ENCODE measurements at regions not wholly inside any gene's neighbourhood (a gene's known extent, or its start where the extent isn't known, plus 50 kb on each side); places are given as distances from the start of the nearest gene placed in this dataset.

- no peaks in the 10 kb centered on the region for H3K9me3 ChIP-seq (ENCODE audit: insufficient read depth, low read length)
These were observed 500.1 kb downstream of the RPS24 start for GRCh38 chr10:78533776-78534175.

GRCh38 chr10:78535716-78536218 is 502.1 kb downstream of the RPS24 start:
- no peak overlapping the region for H3K4me3 ChIP-seq (ENCODE audit: insufficient read length, low read depth)
- H3K9ac ChIP-seq (ENCODE audit: insufficient read length, low read depth): no peak overlapping the region
- TF ChIP-seq ZNF274 (IDR thresholded peaks at IDR 0.05; ENCODE audit: low read depth, low read length) (no peak), SUZ12 (IDR thresholded peaks at IDR 0.05; ENCODE audit: extremely low read depth, insufficient read depth, insufficient read length) (no peak), YY1 (IDR thresholded peaks at IDR 0.05; ENCODE audit: insufficient read depth, insufficient read length) (no peak)
- no peak for DNase-seq (ENCODE audit: low read depth, low spot score)
- H3K36me3 ChIP-seq (ENCODE audit: insufficient read depth, insufficient read length, low read length): no peaks in the 10 kb centered on the region
- no peaks in the 10 kb centered on the region for H3K27me3 ChIP-seq (ENCODE audit: insufficient read depth, insufficient read length)
- peaks cover 4% of the 10 kb centered on the region for H3K4me1 ChIP-seq (ENCODE audit: insufficient read depth, insufficient read length)
- no peaks in the 10 kb centered on the region for H3K9me3 ChIP-seq (ENCODE audit: insufficient read depth, low read length)

More at GRCh38 chr10:78533776-78534175, 500.1 kb downstream of the RPS24 start:
- no peak for TF ChIP-seq SUZ12 (IDR thresholded peaks at IDR 0.05; ENCODE audit: extremely low read depth, insufficient read depth, insufficient read length)
- TF ChIP-seq YY1 (IDR thresholded peaks at IDR 0.05; ENCODE audit: insufficient read depth, insufficient read length): no peak
- TF ChIP-seq ZNF274 (IDR thresholded peaks at IDR 0.05; ENCODE audit: low read depth, low read length): no peak
- Histone ChIP-seq H3K4me3 (ENCODE audit: insufficient read length, low read depth) (no peak overlapping the region), H3K4me1 (ENCODE audit: insufficient read depth, insufficient read length) (no peaks in the 10 kb centered on the region), H3K27me3 (ENCODE audit: insufficient read depth, insufficient read length) (no peaks in the 10 kb centered on the region), H3K36me3 (ENCODE audit: insufficient read depth, insufficient read length, low read length) (no peaks in the 10 kb centered on the region), H3K9ac (ENCODE audit: insufficient read length, low read depth) (no peak overlapping the region)
- no peak for DNase-seq (ENCODE audit: low read depth, low spot score)

DNA sequence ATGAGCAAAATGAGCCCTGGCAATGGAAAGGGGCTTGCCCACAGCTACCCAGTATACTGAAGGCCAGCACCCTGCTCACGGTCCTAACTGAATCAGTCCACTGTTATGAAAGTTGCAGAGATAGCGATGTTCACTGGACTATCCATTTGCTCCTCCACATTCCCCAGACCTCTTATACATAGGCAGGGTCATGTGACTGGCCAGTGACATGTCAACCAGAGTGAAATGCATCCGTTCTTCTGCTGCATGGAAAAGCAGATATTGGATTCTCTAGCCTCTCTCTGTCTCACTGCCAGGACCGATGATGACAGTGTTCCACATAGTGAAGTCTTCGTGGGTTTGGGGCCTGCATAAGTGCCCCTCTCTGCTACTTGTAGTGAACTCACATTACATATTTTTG is 503.4 kb downstream of the RPS24 start:
- no peak for DNase-seq (ENCODE audit: low read depth, low spot score)
- no peak overlapping the region for H3K4me3 ChIP-seq (ENCODE audit: insufficient read length, low read depth)
- H3K9me3 ChIP-seq (ENCODE audit: insufficient read depth, low read length): no peaks in the 10 kb centered on the region
- TF ChIP-seq SUZ12 (IDR thresholded peaks at IDR 0.05; ENCODE audit: extremely low read depth, insufficient read depth, insufficient read length): no peak
- no peak for TF ChIP-seq YY1 (IDR thresholded peaks at IDR 0.05; ENCODE audit: insufficient read depth, insufficient read length)
- no peak for TF ChIP-seq ZNF274 (IDR thresholded peaks at IDR 0.05; ENCODE audit: low read depth, low read length)
- peaks cover 4% of the 10 kb centered on the region for H3K4me1 ChIP-seq (ENCODE audit: insufficient read depth, insufficient read length)
- no peak overlapping the region for H3K9ac ChIP-seq (ENCODE audit: insufficient read length, low read depth)
- H3K36me3 ChIP-seq (ENCODE audit: insufficient read depth, insufficient read length, low read length): no peaks in the 10 kb centered on the region
- no peaks in the 10 kb centered on the region for H3K27me3 ChIP-seq (ENCODE audit: insufficient read depth, insufficient read length)

GRCh38 chr10:78539247-78539766 is 505.6 kb downstream of the RPS24 start:
- no peak for TF ChIP-seq ZNF274 (IDR thresholded peaks at IDR 0.05; ENCODE audit: low read depth, low read length)
- no peak for TF ChIP-seq SUZ12 (IDR thresholded peaks at IDR 0.05; ENCODE audit: extremely low read depth, insufficient read depth, insufficient read length)
- TF ChIP-seq YY1 (IDR thresholded peaks at IDR 0.05; ENCODE audit: insufficient read depth, insufficient read length): no peak
- Histone ChIP-seq H3K27me3 (ENCODE audit: insufficient read depth, insufficient read length) (no peaks in the 10 kb centered on the region), H3K9me3 (ENCODE audit: insufficient read depth, low read length) (no peaks in the 10 kb centered on the region), H3K4me3 (ENCODE audit: insufficient read length, low read depth) (no peak overlapping the region), H3K4me1 (ENCODE audit: insufficient read depth, insufficient read length) (peaks cover 4% of the 10 kb centered on the region), H3K36me3 (ENCODE audit: insufficient read depth, insufficient read length, low read length) (no peaks in the 10 kb centered on the region), H3K9ac (ENCODE audit: insufficient read length, low read depth) (no peak overlapping the region)
- no peak for DNase-seq (ENCODE audit: low read depth, low spot score)

DNA sequence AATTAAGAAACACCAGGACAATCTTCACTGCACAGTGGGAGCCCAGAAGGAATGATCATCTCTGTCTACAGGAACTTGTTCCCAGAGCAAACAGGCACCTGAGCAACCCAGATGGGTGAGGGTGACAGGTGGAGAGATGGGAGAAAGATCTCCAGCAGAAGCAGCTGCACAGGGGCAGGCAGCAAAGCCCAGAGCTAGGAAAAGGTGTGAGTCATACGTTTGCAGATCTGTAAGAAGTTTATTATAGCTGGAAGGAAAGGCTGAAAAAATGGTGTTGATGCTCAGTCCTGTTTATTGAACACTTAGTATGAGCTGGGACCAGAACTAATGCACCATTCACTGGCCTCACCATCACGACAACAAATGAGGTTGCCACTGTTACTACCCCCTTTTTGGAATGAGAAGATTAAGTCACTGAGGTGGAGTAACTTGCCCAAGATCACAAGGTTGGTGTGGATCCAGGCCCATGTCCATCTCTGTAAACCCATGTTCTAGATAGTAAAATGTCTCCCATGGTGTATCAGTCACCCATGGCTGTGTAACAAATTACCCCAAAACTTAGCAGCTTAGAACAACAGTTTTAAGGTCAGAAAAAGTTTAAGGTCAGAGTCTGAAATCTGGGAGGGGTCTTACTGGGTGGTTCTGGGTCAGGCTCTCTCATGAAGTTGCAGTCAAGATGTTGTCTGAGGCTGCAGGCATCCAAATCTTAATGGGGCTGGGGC is 506.9 kb downstream of the RPS24 start:
- Histone ChIP-seq H3K9ac (ENCODE audit: insufficient read length, low read depth) (no peak overlapping the region), H3K27me3 (ENCODE audit: insufficient read depth, insufficient read length) (no peaks in the 10 kb centered on the region), H3K4me1 (ENCODE audit: insufficient read depth, insufficient read length) (peaks cover 4% of the 10 kb centered on the region), H3K9me3 (ENCODE audit: insufficient read depth, low read length) (no peaks in the 10 kb centered on the region), H3K36me3 (ENCODE audit: insufficient read depth, insufficient read length, low read length) (no peaks in the 10 kb centered on the region), H3K4me3 (ENCODE audit: insufficient read length, low read depth) (no peak overlapping the region)
- no peak for DNase-seq (ENCODE audit: low read depth, low spot score)
- TF ChIP-seq ZNF274 (IDR thresholded peaks at IDR 0.05; ENCODE audit: low read depth, low read length) (no peak), SUZ12 (IDR thresholded peaks at IDR 0.05; ENCODE audit: extremely low read depth, insufficient read depth, insufficient read length) (no peak), YY1 (IDR thresholded peaks at IDR 0.05; ENCODE audit: insufficient read depth, insufficient read length) (no peak)

- no peaks in the 10 kb centered on the region for H3K9me3 ChIP-seq (ENCODE audit: insufficient read depth, low read length)
- TF ChIP-seq ZNF274 (IDR thresholded peaks at IDR 0.05; ENCODE audit: low read depth, low read length) (no peak), SUZ12 (IDR thresholded peaks at IDR 0.05; ENCODE audit: extremely low read depth, insufficient read depth, insufficient read length) (no peak), YY1 (IDR thresholded peaks at IDR 0.05; ENCODE audit: insufficient read depth, insufficient read length) (no peak)
- H3K4me3 ChIP-seq (ENCODE audit: insufficient read length, low read depth): no peak overlapping the region
- no peak for DNase-seq (ENCODE audit: low read depth, low spot score)
- H3K9ac ChIP-seq (ENCODE audit: insufficient read length, low read depth): no peak overlapping the region
- H3K36me3 ChIP-seq (ENCODE audit: insufficient read depth, insufficient read length, low read length): no peaks in the 10 kb centered on the region
- no peaks in the 10 kb centered on the region for H3K27me3 ChIP-seq (ENCODE audit: insufficient read depth, insufficient read length)
- peaks cover 4% of the 10 kb centered on the region for H3K4me1 ChIP-seq (ENCODE audit: insufficient read depth, insufficient read length)
These were observed 507.9 kb downstream of the RPS24 start for GRCh38 chr10:78541481-78542140.

DNA sequence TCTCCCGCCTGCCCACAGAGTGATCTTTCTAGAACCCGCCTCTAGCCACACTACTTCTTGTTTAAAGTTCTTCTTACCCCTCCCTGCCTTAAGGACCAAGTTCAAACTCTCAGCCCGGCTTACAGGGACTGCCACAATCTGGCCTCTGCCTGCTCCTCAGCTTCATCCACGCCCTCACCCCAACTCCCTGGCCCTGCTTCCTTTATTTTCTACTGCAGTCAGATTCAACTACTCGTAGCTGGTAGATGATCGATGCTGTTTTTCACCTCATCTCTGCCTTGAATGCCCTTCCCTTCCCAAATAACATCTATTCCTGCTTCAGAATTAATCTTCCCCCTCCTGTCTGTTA is 508.5 kb downstream of the RPS24 start:
- Histone ChIP-seq H3K4me1 (ENCODE audit: insufficient read depth, insufficient read length) (peaks cover 4% of the 10 kb centered on the region), H3K9ac (ENCODE audit: insufficient read length, low read depth) (no peak overlapping the region), H3K4me3 (ENCODE audit: insufficient read length, low read depth) (no peak overlapping the region), H3K36me3 (ENCODE audit: insufficient read depth, insufficient read length, low read length) (no peaks in the 10 kb centered on the region), H3K27me3 (ENCODE audit: insufficient read depth, insufficient read length) (no peaks in the 10 kb centered on the region), H3K9me3 (ENCODE audit: insufficient read depth, low read length) (no peaks in the 10 kb centered on the region)
- no peak for DNase-seq (ENCODE audit: low read depth, low spot score)
- TF ChIP-seq YY1 (IDR thresholded peaks at IDR 0.05; ENCODE audit: insufficient read depth, insufficient read length) (no peak), ZNF274 (IDR thresholded peaks at IDR 0.05; ENCODE audit: low read depth, low read length) (no peak), SUZ12 (IDR thresholded peaks at IDR 0.05; ENCODE audit: extremely low read depth, insufficient read depth, insufficient read length) (no peak)
